Left kidney (tissue), 1 donor: ENCODE measurements at regions not wholly inside any gene's neighbourhood (a gene's known extent, or its start where the extent isn't known, plus 50 kb on each side); places are given as distances from the start of the nearest gene placed in this dataset.
"Not testable (repeated sequence)": the region's sequence is repeated elsewhere in the genome, so short reads cannot be mapped to it uniquely, and the experiment has no call there.

Experiments
- DNase-seq: peaks from one replicate; pipeline ENCODE4 v3.0.0-alpha.2; 2013

- no peak for DNase-seq
These were observed 98.2 kb upstream of the DTNBP1 start for GRCh38 chr6:15761045-15761502.

DNA sequence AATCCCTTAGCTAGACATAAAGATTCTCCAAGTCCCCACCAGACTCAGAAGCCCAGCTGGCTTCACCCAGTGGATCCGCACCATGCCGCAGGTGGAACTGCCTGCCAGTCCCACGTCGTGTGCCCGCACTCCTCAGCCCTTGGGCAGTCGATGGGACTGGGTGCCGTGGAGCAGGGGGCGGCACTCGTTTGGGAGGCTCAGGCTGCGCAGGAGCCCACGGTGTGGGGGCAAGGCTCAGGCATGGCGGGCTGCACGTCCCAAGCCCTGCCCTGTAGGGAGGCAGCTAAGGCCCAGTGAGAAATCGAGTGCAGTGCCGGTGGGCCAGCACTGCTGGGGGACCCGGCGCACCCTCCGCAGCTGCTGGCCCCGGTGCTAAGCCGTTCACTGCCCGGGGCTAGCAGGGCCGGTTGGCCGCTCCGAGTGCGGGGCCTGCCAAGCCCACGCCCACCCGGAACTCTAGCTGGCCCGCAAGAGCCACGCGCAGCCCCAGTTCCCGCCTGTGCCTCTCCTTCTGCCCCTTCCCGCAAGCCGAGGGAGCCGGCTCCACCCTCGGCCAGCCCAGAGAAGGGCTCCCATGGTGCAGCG, 95.9 kb upstream of the DTNBP1 start:
- no peak for DNase-seq

DNA sequence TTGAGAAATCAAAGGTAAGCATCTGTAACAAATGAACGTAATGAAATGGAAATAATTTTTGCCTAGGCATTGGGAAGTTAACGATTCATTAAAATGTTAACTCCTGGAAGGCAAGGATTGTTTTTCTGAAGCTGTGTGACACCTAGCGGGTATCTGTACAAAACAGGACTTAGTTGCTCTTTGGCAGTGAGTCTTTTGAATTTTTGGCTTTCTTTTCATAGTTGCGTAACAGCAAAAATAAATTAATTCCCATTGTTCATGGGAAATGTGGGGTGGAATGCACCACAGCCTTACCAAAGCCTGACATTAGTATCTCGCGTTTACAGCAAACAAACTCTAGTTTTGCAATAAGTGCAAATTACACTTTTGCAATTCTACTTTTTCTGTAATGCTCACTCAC, 92.7 kb upstream of the DTNBP1 start:
- no peak for DNase-seq

DNA sequence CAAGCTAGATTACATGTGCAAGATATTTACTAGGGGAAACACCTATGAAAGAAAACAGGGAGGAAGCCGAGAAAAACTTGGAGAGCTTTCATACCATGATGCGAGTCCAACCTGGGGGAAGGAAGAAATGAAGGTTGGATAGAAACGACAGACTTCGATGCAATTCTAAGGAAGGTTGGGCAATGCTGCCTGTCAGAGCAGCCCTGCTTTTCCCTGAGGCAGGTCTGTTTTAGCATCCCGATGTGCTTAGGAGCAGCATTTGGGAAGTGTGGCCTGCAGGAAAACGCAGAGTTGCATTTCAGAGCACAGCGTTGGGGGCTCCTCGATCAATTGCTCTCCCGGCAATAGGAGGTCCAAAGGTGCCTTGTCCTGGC, 91.9 kb upstream of the DTNBP1 start:
- no peak for DNase-seq

DNA sequence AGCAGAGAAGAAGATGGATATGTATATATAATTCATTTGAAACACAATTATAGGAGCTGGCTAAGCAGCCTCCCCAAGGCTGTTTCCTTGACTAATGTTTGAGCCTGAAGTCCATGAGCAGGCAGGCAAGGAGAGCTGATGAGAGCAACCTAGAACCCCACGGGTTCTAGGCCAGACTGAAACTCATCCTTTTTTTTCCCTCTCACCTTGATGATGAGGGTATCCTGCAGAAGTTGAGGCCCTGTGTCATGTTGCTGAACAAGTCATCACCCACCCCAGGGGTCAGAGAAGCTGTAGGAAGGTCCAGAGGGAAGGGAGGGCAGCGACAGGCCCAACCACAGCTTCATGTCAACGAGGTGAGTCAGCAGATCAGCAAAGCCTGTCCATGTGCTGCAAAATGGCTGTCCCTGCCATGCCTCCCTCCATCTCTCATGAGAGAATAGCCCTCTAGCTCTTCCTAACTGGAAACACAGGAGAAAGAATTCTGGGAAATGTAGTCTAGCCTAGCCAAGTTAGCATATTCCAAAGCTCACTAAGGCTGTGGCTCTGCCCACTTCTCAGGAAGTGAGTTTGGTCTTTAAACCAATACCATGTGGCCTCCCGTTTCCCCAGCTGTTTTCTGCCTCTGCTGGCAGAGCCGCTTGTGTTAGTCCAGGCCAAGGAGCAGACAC, 91.3 kb upstream of the DTNBP1 start:
- no peak for DNase-seq

DNA sequence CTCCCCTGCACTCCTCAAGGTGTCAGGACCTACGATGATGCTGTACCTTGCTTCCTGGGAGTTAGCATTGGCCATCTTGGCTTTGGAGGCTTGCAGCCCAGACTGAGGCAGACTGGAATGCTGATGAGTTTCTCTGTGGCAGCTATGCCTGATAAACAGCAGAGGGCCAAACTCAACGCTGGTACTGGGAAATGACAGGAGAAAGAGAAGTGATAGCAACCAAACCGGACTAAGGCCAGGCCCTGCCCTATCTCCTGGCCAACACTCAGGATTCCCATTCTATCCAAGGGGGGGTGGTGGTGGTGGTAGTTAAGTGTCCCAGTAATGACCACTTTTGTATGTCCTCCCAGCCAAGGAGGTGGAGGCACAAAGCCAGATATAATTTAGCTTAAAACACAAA, 90.0 kb upstream of the DTNBP1 start:
- no peak for DNase-seq

DNA sequence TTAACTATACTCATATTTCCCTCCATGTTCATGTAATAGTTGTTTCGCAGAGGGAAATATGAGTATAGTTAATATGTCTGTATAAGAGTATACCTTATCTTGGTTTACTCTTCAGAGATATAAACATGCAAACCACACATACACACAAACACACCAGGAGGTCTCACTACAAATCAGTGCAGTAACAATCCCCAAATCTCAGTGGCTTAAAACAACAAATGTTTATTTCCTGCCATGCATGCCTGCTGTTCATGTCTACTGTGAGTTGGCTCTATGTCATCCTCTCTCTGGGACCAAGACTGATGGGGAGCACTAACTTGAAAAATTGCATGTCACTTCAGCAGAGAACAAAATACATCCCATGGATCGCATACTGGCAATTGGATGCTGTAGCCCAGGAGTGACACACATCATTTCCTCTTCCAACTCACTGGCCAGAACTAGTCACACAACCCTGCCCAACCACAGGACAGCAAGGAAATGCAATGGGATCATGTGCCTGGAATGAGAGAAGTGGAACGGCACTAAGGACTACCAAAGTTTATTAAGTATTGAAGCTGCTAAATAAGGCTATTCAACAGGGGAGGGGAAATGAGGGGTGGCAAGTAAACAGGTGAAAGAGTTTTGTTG, 89.0 kb upstream of the DTNBP1 start:
- DNase-seq: no peak

- DNase-seq: no peak
These were observed 85.5 kb upstream of the DTNBP1 start for GRCh38 chr6:15748341-15748740.

- DNase-seq: no peak
These were observed 84.6 kb upstream of the DTNBP1 start for GRCh38 chr6:15747354-15747883.

DNA sequence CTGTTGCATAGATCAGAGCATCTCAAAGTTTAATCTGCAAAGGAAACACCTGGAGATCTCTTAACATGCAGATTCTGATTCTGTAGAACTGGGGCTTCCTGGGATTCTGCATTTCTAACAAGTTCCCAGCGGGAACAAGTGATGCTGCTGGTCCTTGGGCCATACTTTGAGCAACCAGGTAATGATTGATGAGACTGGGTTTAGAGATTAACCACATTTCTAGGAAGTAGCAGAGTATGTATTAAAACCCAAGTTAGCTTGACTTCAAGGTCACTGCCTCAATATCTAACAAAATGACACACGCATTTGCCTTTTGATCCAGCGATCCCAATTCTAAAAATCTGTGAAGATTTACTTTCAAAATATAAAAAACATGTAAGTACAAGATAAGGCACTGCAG, 83.0 kb upstream of the DTNBP1 start:
- no peak for DNase-seq

GRCh38 chr6:15744818-15745402, 82.1 kb upstream of the DTNBP1 start:
- no peak for DNase-seq

GRCh38 chr6:15742013-15742412, 79.2 kb upstream of the DTNBP1 start:
- not testable (repeated sequence) for DNase-seq

- DNase-seq: no peak
These were observed 78.6 kb upstream of the DTNBP1 start for GRCh38 chr6:15741405-15741804.

DNA sequence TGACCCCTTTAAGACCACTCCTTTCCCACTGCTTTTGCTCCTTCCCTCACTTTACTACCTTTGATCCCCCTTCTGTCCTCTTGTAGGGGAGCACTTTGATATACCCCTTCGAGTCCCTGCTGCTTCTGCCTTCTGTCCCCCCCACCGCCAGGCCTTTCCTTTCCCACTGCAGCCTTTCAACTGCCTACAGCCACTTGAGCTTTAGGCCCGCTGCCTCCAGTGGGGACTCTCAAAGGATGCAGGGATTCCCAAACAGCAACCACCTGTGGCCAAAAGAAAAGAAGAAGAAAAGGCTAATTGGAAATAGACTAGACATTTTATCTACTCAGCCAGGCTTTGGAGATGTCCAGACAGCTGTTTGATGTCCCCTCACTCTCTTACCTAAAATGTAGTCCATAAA, 77.0 kb upstream of the DTNBP1 start:
- DNase-seq: no peak

GRCh38 chr6:15739353-15739752, 76.5 kb upstream of the DTNBP1 start:
- no peak for DNase-seq

DNA sequence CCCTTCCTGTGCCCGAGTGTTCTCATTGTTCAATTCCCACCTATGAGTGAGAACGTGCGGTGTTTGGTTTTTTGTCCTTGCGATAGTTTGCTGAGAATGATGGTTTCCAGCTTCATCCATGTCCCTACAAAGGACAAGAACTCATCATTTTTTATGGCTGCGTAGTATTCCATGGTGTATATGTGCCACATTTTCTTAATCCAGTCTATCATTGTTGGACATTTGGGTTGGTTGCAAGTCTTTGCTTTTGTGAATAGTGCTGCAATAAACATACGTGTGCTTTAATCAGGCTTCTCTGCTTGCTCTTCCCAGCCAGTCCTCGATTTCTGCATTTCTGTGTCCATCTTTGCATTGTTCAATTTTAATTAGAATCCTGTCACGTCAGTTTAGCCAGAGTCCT, 75.4 kb upstream of the DTNBP1 start:
- DNase-seq: not testable (repeated sequence)

GRCh38 chr6:15736297-15736696, 73.5 kb upstream of the DTNBP1 start:
- DNase-seq: no peak

- DNase-seq: no peak
These were observed 72.9 kb upstream of the DTNBP1 start for GRCh38 chr6:15735567-15736265.

DNA sequence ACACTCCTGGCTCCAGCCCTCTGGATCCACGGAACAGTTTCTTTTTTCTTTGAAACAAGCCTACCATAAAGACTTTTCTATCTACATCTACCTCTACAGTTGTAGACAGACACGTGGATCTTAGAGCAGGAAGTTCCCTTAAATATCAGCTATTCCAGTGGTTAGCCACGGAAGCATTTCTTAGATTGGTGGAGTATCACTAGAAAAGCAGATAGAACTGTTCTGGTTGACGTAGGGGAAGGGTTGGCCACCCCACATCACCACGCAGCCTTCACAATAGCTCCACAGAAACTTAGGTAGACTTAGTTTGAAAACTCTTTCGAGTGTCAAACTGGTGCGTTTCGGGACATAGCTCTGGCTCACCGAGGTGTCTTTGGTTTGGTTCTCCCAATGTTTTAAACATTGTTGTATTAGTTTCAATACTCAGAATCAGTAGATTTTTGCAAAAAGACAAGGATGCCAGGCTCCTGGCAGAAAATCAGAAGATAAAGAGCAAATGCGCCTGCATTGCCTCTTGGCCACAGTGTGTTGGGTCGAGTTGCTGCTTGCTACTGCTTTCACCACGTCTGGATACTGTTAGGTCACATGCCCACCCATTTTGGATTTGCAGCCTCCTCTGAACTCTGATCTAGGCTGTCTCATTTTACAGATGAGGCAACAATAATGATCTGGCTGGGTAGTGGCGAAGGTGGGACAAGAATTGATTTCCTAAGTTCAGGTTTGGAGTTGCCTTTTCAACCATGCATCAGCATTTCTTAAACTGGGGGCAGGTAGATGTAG, 71.5 kb upstream of the DTNBP1 start:
- no peak for DNase-seq

GRCh38 chr6:15730922-15731321, 68.1 kb upstream of the DTNBP1 start:
- DNase-seq: no peak

DNA sequence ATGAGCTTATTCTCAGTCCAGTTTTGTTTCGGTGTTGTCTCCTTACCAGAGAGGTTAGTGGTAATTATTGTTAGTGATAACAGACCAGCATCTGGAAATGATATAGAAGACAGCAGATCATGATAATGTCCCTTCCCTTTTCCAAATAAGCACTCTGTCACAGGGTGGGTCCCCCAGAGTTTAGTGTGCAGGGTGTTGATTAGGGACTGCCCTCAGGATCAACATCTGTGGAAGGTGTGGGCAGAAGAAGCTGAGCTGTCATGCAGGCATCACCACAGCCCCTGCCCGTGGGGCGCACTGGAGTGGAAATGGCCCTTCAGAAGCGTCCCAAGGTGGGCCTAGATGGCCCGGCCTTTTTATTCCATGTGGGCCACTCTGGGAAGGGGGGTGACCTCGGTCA, 67.6 kb upstream of the DTNBP1 start:
- no peak for DNase-seq

DNA sequence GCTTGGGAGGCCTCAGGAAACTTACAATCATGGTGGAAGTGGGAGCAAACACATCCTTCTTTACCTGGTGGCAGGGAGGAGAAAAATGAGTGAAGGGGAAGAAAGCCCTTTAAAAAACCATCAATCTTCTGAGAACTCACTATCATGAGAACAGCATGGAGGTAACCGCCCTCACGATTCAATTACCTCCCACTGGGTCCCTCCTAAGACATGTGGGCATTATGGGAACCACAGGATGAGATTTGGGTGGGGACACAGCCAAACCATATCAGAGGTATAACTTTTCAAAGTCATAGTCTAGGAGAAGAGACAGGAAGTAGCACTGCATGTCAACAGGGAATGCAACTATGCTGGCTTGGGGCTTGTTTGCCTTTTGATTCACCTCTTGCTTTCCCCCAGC, 59.9 kb upstream of the DTNBP1 start:
- DNase-seq: no peak
